Adipose tissue (tissue), 3 donors: ENCODE measurements at regions not wholly inside any gene's neighbourhood (a gene's known extent, or its start where the extent isn't known, plus 50 kb on each side); places are given as distances from the start of the nearest gene placed in this dataset.
"Not testable (repeated sequence)": the region's sequence is repeated elsewhere in the genome, so short reads cannot be mapped to it uniquely, and the experiment has no call there.

Source experiments
- H3K27ac ChIP-seq: one replicate; pipeline ENCODE4 v1.5.1; 2013; ENCODE audit warnings: low read depth, low read length
- WGBS, 3 donors: extraction: QIAGEN DNeasy Blood & Tissue Kit; methylation state at CpG; one replicate each; pipeline ENCODE4 v1.1.7; 2013; 5-methylcytosine and 5-hydroxymethylcytosine counted together
- donor health status: healthy with polysubstance abuse.
- donor health status: Bipolar disorder and iron deficiency.
- donor health status: healthy.

DNA sequence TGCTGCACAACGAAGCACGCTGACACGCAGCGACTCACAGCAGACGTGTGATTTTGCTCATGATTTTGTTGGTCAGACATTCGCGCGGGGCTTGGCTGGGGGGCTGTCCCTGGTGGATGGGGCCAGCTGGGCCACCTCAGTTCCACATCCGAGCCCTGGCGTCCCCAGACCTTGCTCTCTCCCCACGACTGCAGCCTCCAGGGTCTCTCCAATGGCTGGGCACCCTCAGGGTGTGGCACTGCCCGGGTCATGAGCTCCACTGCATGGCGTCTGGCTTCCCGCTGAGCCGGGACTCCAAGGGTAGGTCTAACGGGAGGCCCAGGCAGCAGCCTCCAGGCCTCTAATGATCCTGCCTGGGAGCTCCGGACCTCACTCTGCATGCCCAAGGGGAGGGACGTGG lies 173.0 kb upstream of the AJAP1 start:
- H3K27ac ChIP-seq: no peak overlapping the region
- WGBS, 3 donors: 83 to 89% (median 87%) methylated on average over 18 of the region's 18 CpGs

DNA sequence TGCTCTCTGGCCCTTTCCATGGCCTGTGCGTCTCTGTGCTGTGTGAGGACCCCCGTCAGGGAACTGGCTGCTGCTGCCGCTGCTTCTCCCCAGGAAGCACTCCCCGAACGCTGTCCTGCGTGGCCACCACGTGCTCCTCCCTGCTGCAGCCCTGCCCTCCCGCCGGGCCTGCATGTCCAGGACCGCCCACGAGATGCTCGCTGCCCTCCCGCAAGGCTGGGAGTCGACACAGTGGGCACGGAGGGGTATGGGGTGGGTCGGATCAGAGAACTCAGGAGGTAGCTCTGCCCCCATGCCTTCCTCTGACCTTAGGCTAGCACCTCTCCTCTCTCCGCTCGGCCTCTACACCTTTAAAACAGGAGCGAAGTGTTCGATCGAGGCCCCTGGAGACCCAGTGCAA lies 171.9 kb upstream of the AJAP1 start:
- WGBS, 3 donors: 85 to 91% (median 90%) methylated on average over 21 of the region's 21 CpGs
- no peak overlapping the region for H3K27ac ChIP-seq

DNA sequence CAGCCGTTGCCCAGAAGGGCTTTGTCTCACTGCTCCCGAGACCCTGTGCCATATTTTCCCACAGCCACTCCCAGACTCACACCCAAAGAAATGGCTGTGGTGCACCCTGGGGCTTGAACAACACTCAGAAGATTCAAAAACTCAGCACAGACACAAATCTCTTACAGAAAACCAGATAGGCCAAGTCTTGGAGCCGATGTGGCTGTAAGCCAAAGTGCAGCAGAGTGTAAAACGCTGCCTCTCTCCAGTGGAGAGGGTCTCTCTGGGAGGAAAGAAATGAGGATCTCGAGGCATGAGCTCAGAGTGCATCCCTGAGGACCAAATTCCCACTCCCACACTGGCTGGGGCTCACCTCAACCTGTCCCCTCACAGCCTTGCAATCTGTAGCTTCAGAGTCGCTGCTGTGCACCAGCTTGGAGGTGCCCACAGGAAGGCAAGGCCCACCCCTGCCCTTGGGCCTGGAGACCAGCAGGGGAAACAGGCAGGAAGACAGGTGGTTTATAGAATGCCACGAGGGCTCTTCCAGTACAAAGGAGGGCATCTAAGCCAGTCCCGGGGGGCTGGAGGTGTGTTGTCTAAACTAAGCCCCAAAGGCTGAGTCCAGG lies 171.3 kb upstream of the AJAP1 start:
- WGBS, 3 donors: 56 to 61% (median 56%) methylated on average over 8 of the region's 8 CpGs

DNA sequence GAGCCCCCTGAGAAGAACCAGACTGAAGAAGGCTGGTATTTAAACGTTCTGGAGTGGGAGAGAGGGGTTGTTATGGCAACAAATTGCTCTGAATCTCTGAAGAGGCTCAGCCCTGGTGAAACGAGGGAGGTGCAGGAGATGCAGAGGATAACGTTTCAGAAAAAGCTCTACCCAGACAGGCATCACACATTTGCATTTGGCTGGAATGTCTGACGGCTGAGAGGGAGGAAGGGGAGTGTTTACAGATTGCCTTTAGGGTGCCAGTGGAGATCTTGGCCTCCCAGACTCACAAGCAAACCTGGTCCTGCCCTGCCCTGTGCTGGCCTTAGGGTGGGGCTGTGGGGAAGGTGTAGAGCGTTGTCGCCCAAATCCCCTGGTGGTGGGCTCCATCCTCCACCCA lies 169.0 kb upstream of the AJAP1 start:
- WGBS, 3 donors: 21 to 28% (median 22%) methylated on average over 6 of the region's 6 CpGs

More for the DNA sequence above, 171.3 kb upstream of the AJAP1 start:
- H3K27ac ChIP-seq: no peak overlapping the region

DNA sequence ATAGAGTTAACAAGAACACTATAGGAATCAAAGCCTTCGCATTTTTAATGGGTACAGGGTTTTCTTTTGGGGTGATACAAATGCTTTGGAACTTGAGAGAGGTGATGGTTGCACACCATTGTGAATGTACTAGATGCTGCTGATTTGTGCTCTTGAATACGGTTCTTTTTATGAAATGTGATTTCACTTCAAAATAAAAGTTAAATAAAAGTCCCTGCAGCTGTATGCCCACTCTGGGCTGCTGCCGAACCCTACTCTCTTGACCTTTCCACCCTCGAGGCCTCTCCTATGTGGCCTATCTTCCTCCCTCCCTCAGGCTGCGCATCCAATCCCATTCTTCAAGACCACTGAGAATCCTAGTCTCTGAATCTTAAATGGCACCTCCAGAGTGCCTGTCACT lies 168.5 kb upstream of the AJAP1 start:
- 66 to 71% (median 69%) methylated on average over 5 of the region's 5 CpGs for WGBS, 3 donors

More for the DNA sequence above, 169.0 kb upstream of the AJAP1 start:
- no peak overlapping the region for H3K27ac ChIP-seq

DNA sequence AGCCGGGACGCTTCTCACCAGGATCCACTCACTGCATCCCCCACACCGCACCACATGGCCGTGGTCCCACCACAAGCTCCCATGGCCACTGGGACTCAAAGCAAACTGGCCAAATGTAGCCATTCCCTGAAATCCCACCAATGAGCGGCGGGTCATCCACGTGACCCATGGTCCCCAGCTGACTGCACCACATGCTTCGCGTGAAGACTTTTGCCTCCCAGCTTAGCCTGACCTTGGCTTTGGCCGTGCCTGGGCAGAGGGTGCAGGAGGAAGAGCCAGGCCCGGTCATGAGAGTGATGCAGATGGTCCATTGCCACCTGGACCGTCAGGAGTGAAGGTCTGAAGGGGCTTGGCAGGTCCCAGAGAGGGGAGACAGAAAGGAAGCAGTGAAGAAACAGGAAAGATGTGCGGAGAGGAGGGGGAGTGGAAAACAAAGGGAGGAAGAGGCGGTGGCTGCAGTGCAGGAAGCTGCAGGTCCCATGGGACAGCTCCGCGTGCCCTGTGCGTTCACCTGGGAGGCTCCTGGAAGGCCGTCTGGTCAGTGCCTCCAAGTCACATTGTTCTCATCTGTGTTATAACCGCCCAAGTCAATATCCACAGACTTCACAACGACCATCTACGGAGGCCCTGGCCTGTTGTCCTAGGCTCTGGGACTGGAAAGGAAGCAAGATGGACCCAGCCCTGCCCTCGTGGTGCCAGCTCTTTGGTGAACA lies 167.8 kb upstream of the AJAP1 start:
- 80 to 81% (median 80%) methylated on average over 22 of the region's 22 CpGs for WGBS, 3 donors
- H3K27ac ChIP-seq: no peak overlapping the region

More for the DNA sequence above, 168.5 kb upstream of the AJAP1 start:
- no peak overlapping the region for H3K27ac ChIP-seq

DNA sequence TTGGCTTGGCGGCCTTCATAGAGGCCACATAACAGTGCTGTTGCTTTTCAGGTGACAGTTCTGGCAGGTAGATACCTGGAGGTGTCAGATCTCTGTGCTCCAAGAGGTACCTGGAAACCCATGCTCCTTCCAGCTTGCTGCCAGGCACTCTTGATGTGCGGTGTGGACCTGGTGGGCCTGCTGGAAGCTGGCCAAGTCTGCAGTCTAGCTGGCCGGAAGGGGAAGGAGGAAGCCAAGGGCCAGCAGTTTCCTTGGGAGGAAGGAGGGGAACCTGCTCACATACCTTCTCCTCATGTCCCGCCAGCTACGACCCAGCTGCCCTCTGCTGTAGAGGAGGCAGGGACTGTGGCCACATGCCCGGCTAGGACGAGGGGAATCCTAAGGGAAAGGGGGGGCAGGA lies 166.4 kb upstream of the AJAP1 start:
- WGBS, 3 donors: 40 to 50% (median 46%) methylated on average over 7 of the region's 7 CpGs
- no peak overlapping the region for H3K27ac ChIP-seq

DNA sequence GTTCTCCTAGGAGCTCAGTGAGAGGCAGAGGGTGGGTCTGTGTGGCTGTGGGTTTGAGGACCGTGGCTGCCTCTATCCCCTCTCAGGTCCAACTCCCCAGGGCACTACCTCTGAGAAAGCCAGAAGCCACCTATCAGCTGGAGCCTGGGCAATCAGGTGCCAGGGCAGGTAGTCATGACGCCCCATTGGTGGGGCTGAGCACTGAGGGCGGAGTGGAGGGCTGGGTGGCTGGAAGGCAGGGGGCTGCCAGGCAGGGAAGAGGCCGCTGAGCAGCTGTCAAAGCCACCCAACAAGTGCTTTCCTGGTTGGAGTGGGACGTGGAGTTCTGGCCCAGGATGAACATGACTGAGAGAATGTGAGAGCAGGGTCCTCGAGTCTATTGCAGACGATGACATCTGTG lies 164.9 kb upstream of the AJAP1 start:
- WGBS, 3 donors: 57 to 79% (median 78%) methylated on average over 7 of the region's 7 CpGs
- no peak overlapping the region for H3K27ac ChIP-seq

DNA sequence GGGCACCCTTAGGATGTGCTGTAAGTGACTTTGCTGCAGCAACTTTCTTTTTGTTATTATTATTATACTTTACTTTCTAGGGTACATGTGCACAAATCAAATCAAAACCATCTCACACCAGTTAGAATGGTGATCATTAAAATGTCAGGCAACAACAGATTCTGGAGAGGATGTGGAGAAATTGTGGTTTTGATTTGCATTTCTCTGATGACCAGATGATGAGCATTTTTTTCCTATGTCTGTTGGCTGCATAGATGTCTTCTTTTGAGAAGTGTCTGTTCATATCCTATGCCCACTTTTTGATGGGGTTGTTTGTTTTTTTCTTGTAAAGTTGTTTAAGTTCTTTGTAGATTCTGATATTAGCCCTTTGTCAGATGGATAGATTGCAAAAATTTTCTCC lies 164.4 kb upstream of the AJAP1 start:
- H3K27ac ChIP-seq: not testable (repeated sequence)

DNA sequence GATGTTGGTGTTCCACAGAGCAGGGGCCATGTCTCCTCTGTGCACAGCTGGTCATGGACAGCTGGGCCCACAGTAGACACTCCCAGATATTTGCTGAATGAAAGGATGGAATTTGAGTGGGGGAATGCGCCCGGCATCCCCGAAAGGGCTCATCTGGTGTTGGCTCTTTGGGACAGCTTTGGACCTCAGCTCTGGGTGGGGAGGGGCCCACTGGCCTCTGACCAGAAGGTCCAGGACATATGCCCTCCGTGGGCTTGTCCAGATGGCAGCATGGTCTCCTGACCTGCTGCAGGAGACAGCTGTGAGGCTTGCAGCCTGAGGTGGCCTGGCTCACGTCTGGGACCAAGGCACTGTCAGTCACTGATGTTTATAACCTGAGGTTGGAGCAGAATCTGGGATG lies 160.4 kb upstream of the AJAP1 start:
- H3K27ac ChIP-seq: no peak overlapping the region
- 64 to 77% (median 73%) methylated on average over 5 of the region's 5 CpGs for WGBS, 3 donors

DNA sequence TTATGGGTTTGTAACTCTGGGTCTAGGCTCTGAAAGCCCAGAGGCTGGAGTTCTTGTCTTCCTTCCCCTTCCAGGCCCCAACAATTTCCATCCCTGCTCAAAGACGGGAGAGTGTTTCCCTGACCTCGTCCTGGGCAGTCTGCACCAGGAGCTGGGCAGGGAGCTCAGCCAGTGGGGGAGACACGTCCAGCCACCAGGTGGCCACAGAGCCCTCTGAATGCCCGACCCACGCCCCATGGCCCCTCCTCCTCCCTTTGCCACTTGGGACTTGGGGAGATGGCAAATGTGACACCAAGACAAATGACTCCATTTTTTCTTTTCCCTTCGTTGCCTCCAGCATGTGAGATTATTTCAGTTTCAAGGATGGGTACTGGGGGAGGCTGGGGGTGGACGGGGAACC lies 159.9 kb upstream of the AJAP1 start:
- 14 to 44% (median 20%) methylated on average over 7 of the region's 7 CpGs for WGBS, 3 donors
- no peak overlapping the region for H3K27ac ChIP-seq

DNA sequence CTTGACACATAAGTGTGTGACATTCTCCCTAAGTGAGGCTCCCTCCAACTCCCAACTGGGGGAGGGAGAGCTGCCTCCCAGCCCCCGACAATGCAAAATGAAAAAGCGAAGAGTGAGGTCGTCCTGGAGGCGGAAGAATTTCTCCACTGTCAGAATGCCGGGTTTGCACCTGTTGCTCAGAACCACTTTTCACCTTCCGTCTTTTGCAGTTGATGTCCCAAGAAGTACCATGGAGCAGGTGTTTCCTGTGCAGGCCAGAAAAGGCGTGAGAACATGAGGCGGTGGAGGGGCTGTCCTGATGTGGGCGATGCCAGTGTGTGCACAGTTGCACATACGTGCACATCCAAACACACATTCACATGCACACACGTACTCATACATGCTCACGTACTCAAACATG lies 158.6 kb upstream of the AJAP1 start:
- WGBS, 3 donors: 66 to 74% (median 67%) methylated on average over 12 of the region's 12 CpGs
- H3K27ac ChIP-seq: no peak overlapping the region

DNA sequence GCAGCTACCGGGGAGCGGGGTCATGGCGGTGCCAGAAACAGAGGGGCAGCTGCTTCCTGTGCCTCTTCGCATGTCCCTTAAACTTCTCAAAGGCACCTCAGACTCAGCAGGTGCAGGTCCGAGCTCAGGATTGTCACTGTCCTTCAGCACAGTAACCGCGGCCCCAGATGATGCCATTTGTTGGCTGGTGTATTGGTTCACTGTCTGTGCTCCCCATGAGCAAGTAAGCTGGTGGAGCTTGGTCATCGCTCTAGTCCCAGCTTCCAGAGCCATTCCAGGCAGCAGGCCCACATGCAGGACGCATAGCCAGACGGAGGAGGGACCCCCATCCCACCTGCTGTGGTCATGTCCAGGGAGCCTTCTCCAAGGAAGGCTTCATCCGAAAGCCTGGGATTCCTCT lies 154.0 kb upstream of the AJAP1 start:
- 86 to 92% (median 86%) methylated on average over 11 of the region's 11 CpGs for WGBS, 3 donors
- H3K27ac ChIP-seq: no peak overlapping the region

DNA sequence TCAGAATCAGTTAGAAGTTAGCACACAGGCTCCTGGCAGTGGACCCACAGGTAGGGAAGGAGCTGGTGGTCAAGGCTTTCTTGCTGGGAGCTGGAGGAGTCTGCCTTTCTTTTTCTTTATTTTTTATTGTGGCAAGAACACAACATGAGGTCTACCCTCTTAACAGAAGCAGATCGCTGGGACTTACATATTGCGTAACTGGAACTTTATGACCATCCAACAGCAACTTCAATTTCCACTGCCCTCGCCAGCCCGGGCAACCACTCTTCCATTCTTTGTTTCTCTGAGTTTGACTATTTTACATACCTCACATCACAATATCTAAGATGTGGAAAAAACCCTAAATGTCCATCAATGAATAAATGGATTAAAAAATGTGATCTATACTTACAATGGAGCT lies 147.8 kb upstream of the AJAP1 start:
- no peak overlapping the region for H3K27ac ChIP-seq
- 79 to 87% (median 82%) methylated on average over 4 of the region's 4 CpGs for WGBS, 3 donors

DNA sequence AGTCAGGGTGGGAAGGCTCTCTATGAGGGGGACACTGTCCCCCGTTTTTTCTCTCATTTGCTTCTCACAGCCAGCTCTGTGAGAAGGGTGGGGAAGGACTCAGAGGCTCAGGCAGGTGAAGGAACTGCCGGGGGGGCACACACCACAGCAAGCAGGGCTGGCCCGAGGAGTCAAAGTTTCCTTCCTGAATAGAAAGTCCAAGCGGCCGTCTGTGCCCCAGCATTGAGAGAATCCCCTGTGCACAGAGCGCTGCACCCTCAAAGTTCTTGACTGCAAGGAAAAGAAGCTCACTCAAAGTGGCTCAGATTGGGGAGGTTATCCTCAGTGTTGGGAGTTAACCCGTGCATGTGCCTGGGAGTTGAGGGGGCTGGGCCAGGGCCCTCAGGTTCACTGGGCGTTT lies 145.2 kb upstream of the AJAP1 start:
- H3K27ac ChIP-seq: no peak overlapping the region
- WGBS, 3 donors: 50 to 54% (median 50%) methylated on average over 8 of the region's 8 CpGs

DNA sequence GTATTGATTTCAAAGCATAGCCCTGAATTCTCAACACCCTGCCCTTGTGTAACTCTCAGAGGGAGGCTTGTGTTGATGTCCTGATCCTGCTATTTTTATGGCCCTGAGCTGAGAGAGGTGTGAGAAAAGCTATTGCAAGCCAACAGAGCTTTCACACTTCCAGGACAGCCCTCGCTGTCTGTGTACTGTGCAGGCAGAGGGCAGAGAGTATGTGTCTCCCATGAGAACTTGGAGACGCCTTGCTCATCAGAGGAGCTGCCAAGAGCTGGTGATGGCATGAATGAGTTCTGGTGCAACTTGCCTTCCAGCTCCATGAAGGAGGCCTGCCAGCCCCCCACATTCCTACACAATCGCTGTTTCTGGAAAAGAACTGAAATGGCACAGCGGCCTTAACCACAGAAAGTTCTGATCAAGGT lies 144.1 kb upstream of the AJAP1 start:
- WGBS, 3 donors: 66 to 77% (median 75%) methylated on average over 4 of the region's 4 CpGs
- H3K27ac ChIP-seq: no peak overlapping the region

DNA sequence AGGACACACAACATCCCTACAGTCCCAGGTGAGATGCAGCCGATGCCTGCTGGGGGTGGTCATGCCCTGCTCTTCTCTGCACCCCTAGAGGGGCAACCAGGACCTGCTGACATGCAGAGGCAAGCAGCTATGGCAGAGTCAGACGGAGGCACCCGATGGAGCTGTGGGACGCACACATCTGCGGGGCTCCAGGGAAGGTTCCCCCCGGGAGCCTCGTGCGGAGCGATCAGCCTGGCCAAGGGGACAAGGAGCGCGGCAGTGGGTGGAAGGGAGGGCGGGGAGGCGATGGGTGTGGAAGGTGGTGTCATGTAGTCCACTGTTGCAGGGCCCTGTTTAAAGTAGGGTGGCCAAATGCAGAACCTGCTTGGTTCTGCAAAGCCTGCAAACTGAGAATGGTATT lies 143.0 kb upstream of the AJAP1 start:
- H3K27ac ChIP-seq: no peak overlapping the region
- 82 to 94% (median 90%) methylated on average over 13 of the region's 13 CpGs for WGBS, 3 donors

DNA sequence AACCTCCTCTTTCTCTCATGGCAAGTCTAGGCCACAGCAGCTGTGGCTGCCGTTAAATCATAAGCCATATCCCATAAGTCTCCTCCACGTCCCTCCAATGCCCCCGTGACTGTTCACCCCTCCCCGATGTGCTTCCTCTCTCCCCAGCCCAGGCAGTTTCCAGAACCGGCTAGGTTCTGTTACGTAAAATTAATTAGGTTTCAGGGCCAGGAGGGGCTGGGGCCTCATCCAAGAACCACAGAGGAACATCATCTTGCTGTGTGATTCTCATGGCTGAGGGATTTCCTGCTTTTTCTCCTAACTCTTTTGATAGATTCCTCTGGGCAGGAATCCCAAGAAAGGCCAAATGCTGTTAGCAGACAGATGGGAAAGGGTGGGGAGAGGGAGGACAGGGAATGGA lies 141.8 kb upstream of the AJAP1 start:
- 24 to 26% (median 24%) methylated on average over 6 of the region's 6 CpGs for WGBS, 3 donors
- no peak overlapping the region for H3K27ac ChIP-seq

DNA sequence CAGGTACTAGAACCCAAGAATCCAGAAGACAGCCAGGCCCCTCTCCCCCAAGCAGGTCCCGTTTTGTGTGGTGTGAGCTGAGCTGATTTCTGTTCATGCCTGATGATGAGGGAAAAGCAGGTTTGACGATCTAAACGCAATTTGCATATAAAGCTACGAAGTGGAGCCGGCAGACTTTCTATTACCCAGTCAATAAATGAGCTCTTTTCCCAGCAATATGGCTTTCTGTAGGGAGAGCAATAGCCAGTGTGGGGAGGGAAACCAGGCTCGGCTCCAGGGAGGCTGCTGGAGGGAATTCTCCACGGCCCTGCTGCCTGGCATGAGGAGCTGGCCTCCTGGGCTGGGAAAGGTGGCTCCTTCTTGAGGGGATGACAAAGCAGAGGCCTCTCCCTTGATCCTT lies 140.7 kb upstream of the AJAP1 start:
- 53 to 78% (median 58%) methylated on average over 7 of the region's 7 CpGs for WGBS, 3 donors

DNA sequence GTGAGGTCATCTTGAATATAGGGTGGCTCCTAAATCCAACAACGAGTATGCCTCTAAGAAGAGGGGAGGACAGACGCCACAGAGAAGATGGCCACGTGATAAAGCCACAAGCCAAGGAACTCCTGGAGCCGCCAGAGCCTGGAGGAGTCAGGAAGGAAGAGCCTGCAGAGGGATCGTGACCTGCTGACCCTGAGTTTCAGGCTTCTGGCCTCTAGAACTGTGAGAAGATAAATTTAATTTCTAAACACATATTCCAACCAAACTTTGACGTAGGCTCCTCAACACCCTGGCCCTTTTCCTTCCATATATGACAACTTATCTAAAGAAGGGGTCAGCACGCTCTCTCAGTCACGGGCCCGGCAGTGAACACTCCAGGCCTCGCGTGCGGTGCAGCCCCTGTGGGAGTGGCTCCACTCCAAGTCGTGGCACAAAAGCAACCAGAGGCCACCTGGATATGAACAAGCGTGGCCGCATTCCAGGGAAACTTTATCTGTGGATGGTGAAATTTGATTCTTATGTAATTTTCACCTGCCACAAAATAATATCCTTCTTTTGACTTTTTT lies 138.6 kb upstream of the AJAP1 start:
- WGBS, 3 donors: 53 to 61% (median 54%) methylated on average over 15 of the region's 15 CpGs
- no peak overlapping the region for H3K27ac ChIP-seq

More for the DNA sequence above, 140.7 kb upstream of the AJAP1 start:
- H3K27ac ChIP-seq: no peak overlapping the region
